Hematopoietic multipotent progenitor cell treated with erythropoietin and hydrocortisone succinate and interleukin-3 and kit ligand, for 6 days (in vitro differentiated cells): ENCODE measurements at regions not wholly inside any gene's neighbourhood (a gene's known extent, or its start where the extent isn't known, plus 50 kb on each side); places are given as distances from the start of the nearest gene placed in this dataset.

ENCODE experiments used
- DNase-seq: peaks from one replicate; pipeline ENCODE4 v3.0.0-alpha.2; 2015

DNA sequence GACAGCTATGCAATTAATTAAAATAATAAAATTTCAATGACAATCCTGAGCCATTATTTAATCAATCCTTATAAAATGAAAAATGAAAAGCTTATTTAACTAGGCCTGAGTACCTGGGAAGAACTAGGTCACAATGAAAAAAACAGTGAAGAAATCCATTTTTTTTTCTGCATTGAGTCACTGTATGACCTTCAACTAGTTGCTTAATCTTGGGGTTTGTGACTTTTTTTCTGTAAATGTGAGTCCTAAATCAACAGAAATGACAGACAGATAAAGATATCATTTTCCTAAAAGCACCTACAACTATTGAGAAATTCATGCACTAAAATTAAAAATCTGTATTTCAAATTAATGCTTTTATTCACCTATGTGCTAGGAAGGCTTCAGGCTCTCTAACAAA lies 96.8 kb downstream of the TMEM26 start:
- no peak for DNase-seq

DNA sequence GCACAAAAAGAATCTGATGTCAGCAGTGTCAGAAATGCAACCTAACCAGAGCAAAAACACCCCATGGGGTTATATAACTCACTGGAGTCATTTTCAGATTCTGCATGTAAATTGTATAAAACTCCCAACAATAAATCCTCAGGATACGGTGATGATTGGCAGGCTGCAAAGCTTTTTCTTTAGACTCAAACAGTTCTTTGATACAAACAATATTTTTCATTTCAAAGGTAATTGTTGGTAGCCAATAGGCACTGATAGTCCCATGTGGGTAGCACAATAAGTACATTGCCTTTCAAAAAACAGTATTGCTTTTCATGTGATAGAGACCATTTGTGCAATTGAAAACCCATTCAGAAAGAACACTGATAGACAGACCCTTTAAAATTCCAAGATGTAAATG lies 98.0 kb downstream of the TMEM26 start:
- DNase-seq: no peak

- no peak for DNase-seq
Observed at GRCh38 chr10:61354401-61354975, 98.7 kb downstream of the TMEM26 start.

GRCh38 chr10:61350794-61351193 lies 102.4 kb downstream of the TMEM26 start:
- DNase-seq: no peak

DNA sequence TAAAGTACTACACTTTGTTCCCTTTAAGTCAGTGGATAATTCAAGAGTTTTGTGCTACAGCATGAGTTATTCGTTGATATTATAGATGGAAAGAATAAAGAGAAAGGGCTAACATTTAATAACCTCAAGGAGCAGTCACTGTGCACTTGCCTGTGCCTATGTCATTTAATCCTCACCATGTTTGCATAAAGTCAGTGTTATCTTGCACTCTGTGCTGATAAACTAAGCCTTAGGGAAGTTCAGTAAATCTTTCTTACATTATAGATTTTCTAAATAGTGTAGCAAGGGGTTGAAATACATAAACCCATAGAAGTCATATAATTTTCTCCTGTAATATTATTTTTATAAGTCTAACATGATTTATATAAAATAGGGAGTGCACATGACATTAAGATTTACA lies 103.1 kb downstream of the TMEM26 start:
- no peak for DNase-seq

GRCh38 chr10:61346796-61347413 lies 106.3 kb downstream of the TMEM26 start:
- no peak for DNase-seq

DNA sequence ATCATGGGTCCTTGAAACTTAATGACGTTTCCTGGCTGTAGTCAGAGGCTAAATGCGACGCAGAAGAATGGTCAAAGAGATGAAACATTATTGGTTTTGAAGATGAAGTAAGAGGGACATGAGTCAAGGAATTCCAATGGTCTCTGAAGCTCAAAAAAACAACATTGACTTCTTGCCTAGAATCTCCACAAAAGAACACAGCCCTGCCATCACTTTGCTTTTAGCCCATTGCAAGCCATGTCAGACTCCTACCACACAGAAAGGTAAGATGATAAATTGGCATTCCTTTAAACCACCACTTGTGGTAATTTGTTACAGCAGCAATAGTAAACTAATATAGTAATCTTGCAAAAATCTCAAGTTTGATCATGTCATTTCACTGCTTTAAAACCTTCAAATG lies 109.4 kb downstream of the TMEM26 start:
- no peak for DNase-seq

DNA sequence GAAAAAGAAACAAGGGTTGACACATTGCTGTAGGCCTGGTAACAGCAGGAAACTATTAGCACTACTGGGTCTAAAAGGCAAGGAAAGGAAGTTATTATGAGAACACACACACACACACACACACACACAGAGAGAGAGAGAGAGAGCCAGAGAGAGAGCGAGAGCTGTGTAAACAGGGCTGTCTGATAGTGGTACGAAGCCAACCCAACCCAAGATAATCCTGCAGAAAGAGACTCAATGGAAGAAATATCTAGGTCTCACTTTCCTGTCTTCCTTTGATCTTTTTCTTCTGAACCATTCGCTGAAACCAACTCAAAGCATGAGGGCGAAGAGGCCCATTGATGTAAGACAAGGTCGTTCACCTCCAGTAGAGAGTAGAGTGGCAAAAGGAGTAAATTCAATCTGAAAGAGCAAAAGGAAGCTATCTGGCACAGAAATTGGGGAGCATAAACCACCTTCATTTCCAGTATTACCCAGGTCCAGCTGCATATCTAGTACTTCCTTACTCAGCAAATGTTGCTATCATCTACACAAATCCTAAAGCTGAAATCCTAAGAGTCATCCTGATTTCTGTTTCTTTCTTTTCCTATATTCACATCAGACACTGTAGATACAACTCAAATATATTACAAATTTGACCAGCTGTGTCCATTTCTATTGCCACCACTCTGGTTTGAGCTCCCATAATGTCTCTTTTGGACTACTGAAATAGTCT lies 110.2 kb downstream of the TMEM26 start:
- DNase-seq: no peak

- no peak for DNase-seq
Observed at GRCh38 chr10:61341008-61341407, 112.2 kb downstream of the TMEM26 start.

DNA sequence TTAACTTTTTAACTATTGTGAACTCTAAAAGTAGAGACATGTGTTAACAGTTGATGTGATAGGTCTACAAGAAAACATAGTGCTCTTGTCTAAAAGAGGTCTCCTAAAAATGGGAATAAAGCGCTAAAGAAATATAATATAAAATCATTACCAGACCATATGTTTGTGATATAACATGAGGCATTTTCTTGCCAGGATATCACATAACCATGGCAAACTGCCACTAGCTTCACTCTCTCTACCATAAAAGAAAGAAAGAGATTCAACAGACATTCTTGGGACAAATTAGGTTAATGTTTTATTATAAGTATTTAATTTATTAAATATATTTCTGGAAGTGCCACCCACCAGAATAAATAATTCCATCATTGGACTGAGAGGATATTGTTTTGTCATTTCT lies 115.0 kb downstream of the TMEM26 start:
- DNase-seq: no peak

DNA sequence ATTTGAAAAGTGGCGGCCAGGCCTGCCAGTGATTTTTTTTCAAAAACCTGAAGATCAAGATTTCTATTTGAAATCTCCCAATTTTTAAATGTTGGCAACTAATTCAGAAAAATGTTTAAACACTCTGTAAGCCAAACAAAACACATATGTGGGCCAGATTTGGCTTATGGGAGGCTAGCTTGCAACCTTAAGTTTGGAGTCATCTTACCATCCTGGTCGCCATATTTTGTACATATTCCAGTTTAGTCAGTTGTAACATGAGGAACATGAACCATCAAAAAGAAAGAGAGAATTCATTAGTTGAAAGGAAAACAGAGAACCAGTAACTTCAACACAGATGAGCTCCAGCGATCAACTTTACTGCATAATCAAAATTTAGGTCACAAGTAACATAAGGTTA lies 115.4 kb downstream of the TMEM26 start:
- DNase-seq: no peak

DNA sequence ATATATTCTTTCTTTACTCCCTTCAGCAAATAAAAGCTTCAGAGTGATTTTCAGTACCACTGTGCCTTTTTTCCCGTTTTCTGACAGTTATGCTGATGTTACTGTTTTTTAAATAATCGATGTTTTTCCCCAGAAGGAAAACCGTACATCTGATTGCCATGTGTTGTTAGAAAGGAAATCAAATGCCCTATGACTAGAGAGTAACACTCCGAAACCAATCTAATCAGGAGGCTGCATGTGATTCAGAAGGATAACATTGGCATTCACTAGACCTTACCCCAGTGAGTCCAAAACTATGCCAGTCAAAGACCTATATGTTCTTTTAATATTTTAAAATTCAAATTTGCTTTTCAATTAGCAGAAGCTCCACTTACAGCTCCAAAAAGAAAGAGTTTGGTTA lies 116.3 kb downstream of the TMEM26 start:
- no peak for DNase-seq

DNA sequence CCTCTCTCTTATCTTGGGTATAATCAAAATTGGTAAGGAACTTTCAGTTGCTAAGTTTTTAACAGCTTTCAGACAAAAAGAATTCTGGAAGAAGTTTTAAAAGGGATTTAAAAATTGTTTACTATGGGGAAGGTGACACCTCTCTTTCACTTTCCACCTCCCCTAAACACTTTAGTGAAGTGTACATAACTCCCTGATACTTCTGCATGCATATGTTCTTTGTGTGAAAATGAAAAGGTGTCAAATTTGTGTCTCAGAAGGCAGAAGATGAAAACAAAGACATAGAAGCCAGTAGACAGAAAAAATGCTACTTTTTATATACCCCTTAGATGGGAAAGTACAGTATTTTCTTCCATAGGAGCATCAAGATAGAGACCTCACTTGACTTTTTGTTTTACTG lies 117.8 kb downstream of the TMEM26 start:
- no peak for DNase-seq

- no peak for DNase-seq
Observed at GRCh38 chr10:61332581-61332980, 120.6 kb downstream of the TMEM26 start.

GRCh38 chr10:61330669-61331068 lies 122.5 kb downstream of the TMEM26 start:
- DNase-seq: no peak

GRCh38 chr10:61329854-61330253 lies 123.3 kb downstream of the TMEM26 start:
- DNase-seq: no peak

GRCh38 chr10:61325223-61325960 lies 127.8 kb downstream of the TMEM26 start:
- no peak for DNase-seq

DNA sequence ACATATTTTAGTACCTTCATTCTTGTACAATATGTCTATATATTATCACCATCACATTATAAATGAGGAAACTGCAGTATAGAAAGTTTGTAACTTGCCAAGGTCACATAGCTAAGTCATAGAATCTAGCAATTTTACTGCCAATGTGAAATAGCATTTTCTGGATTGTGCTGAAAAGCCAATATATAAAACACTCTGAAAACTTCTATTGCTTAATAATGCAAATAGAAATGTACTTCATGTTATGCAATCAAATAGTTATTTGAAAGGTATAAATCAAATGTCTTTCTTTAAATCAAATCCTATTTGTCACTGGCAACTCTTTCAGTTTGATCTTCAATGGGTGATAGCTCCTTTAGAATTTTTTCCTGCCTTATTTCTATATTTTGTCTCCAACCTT lies 129.5 kb downstream of the TMEM26 start:
- DNase-seq: no peak

DNA sequence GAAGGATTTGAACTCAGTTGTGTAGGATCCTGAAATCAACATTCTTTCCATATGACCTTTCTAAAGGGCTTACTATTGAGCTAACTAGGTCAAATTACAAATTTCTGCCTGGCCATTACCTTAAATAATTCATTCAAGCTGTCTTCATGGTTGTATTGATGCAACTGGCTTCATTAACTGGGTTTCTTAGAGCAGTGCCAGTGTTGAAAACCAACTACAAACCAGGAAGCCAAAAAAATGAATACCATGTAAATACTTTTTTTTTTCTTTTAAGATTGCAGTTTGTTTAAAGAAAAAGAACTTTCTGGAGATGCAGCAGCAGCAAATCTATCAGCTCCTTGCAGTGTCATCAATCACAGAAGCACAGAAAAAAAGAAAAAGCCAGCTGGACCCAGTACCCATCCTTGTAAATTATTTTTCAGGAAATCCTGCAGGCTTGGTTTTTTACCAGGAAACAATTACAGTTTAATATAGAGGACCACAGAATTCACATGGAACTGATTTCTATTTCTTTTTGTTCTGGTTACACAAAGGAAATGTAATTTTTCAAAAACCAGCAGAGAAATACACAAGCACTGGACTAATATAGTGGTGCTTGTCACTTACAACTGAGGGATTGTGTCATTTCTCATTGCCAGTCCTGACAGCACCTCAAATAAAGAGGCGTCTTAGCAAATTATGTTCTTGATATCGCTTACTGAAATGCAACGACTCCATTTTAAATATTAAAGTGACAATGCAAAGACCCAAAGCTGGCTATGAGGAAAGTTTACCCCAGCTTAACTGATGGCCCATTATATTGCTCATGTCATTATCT lies 131.9 kb downstream of the TMEM26 start:
- DNase-seq: no peak

DNA sequence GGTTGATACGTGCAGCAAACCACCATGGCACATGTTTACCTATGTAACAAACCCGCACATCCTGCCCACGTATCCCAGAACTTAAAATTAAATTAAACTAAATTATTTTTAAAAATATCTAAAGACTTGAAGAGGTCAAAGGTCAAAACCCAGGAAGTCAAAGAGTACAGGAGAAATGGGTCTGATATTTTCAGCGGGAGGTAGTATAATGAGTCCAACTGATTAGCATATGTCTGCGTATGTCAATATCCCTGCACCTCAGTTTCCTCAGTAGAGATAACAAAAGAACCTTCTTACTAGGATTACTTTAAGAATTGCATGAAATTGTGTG lies 133.0 kb downstream of the TMEM26 start:
- DNase-seq: no peak

GRCh38 chr10:61319386-61320256 lies 133.6 kb downstream of the TMEM26 start:
- no peak for DNase-seq

- DNase-seq: no peak
Observed at GRCh38 chr10:61318429-61318828, 134.8 kb downstream of the TMEM26 start.
